GM18517 (cell line): ENCODE measurements at regions not wholly inside any gene's neighbourhood (a gene's known extent, or its start where the extent isn't known, plus 50 kb on each side); places are given as distances from the start of the nearest gene placed in this dataset.

Experiments
- ATAC-seq: cut with Tn5 transposase; IDR thresholded peaks from one replicate; pipeline ENCODE4 v1.9.1; 2021; ENCODE audit warnings: mild to moderate bottlenecking, moderate library complexity; ENCODE audit not compliant: unreplicated experiment

DNA sequence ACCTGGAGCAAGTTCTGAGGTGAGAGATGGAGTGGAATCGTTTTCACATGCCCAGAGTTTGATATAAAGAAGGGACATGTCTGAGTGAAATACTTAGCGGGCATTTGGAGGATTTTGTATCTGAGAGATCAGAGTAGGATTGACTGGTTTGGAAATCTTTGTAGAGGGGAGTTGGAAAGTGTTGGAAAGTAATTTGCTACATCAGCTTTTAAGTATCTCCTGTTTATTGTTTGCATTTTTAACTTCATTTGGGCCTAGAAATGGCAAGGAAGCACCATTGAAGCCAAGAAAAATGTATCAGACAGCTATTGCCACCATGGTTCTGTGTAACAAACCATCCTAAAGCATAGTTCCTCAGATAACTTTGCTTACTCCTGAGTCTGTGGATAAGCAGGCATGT is 1015.1 kb upstream of the EEF2KMT start:
- ATAC-seq, result no peak

GRCh38 chr16:6111390-6111789 is 1013.8 kb upstream of the EEF2KMT start:
- no peak for ATAC-seq

DNA sequence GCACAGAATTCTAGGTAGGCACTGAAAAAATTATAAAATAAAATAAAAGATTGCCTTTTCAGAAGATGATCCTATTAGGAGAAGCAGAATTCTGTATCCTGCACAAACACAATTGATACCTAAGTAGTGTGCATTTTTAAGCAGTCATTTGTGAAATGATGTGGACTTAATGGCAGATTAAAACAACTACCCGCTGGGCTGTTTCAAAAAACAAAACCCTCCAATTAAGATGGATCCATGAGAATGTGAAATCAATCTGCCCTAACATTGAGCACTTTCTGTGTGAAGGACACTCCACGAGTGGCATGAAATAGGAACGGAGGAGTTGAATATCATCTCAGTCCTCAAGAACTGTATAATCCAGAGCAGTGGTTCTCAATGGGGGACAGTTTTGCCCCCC is 1012.8 kb upstream of the EEF2KMT start:
- no peak for ATAC-seq

DNA sequence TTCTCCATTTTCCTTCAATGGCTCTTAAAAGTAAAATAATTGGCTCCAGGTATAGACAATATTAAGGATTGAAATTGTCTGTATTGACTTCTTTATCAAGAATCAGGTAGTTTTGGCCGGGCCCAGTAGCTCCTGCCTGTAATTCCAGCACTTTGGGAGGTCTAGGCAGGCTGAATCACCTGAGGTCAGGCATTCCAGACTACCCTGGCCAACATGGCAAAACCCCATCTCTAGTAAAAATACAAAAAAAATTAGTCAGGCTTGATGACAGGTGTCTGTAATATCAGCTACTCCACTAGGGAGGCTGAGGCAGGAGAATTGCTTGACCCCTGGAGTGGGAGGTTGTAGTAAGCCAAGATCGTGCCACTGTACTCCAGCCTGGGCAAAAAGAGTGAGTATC is 1008.5 kb upstream of the EEF2KMT start:
- no peak for ATAC-seq

DNA sequence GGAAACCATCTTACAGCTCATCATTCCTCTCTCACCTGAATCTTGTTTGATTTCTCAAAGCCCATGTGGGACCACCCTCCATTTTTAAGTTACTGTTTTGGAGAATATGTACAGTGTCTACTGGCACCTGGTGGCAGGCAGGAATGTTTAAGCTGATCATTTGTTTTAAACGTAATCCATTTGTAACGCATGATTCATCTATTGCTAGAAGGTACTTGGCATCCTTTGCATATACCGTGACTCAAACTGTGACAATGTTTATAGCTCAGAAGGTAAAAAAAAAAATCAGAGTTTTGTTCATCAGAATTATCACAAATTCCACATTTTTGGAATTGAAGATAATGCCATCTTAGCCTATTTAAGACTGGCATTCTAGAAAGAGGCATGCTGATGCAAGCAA is 1007.5 kb upstream of the EEF2KMT start:
- no peak for ATAC-seq

- ATAC-seq, result no peak
Measured at GRCh38 chr16:6104428-6104827, 1006.8 kb upstream of the EEF2KMT start.

DNA sequence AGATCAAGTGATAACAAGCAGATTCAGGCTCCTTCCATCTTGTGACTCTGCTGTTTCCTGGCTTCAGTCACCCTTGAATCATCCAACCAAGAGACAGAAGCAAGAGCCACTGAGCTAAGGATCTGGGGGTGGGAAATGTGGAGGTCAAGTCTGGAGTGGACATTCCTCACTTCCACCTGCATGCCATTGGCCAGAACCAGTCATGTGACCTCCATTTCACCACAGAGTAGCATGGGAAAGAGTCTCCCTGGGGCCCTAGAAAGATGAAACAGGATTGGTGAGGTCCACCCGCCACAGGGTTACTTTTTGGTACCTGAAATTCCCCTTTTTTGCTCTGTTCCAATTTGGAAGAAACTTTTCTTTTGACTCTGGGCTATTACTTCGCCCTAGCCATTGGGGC is 1006.0 kb upstream of the EEF2KMT start:
- no peak for ATAC-seq

GRCh38 chr16:6099102-6099501 is 1001.5 kb upstream of the EEF2KMT start:
- ATAC-seq, result no peak

DNA sequence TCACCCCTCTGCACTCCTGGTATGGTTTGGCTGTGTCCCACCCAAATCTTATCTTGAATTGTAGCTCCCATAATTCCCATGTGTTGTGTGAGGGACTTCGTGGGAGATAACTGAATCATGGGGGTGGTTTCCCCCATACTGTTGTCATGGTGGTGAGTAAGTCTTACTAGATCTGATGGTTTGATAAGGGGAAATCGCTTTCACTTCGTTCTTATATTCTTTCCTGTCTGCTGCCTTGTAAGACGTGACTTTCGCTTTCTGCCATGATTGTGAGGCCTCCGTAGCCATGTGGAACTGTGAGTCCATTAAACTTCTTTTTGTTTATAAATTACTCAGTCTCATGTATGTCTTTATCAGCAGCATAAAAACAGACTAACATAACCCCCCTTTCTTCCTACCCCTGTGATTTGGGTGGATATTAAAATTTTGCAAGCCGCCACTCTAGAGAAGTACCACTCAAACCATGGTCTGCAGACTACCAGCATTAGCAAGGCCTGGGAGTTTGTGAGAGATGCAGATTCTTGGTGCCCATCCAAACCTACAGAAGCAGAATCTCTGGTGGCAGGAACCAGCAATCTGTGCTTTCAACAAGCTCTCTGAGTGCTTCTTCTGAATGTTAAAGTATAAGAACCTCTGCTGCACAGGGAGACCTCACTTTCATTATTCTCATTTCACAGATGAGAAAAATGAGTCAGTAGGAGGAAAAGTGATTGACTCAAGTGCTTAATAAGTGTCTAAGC is 999.5 kb upstream of the EEF2KMT start:
- no peak for ATAC-seq

DNA sequence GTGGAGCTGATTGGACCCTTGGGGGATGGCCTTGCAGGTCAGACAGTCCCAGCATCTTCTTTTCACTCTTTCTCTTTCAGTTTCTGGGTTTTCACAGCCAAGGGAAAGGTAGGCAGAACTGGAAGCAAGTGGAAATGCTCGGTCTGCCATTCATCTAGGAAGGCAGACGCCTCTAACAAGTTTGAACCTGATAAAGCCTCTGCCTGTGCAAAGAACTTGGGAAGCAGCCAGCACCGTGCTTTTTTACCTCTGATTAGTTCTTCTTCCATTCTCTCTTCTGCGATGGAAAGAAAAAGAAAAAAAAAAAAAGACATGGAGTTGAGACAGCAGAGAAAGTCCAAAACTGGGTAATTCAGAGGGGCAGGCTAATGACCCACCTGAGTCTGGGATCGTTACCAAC is 997.8 kb upstream of the EEF2KMT start:
- ATAC-seq, result no peak

DNA sequence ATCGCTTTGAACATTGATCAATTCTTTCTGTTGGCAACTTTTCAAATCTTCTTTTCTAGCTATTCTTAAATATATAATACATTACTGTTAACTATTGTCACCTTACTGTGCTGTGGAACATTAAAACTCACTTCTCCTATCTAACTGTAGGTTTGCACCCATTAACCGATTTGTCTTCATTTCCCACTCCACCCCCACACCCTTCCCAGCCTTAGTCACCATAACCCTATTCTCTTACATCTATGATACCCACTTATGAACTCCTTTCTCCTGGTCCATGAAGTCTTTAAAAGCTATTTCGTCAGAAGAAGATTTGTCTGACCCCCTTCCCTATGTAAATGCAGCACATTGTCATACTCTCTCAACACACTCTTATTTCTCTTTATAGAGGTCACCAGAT is 993.4 kb upstream of the EEF2KMT start:
- ATAC-seq, result no peak

- no peak for ATAC-seq
Measured at GRCh38 chr16:6081320-6081976, 983.9 kb upstream of the EEF2KMT start.

DNA sequence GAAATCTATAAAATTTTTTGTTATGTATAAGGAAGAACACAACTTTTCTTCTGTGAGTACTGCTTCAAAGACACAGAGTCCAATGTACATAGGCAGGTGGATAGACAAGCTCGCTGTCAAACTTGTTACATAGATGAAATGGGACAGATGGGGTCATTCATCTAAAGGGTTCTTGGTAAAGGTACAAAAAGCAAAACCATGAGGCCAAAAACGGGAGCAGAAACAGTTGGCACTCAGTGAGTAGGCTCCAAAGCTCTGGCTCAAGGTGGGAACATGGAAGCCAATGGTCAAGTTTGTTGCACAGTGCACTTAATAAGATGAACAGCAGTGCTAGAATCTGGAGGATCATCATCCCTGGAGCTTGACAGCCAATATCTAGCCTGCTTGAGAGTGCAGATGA is 979.0 kb upstream of the EEF2KMT start:
- ATAC-seq, result no peak

- ATAC-seq, result no peak
Measured at GRCh38 chr16:6068063-6068462, 970.5 kb upstream of the EEF2KMT start.

DNA sequence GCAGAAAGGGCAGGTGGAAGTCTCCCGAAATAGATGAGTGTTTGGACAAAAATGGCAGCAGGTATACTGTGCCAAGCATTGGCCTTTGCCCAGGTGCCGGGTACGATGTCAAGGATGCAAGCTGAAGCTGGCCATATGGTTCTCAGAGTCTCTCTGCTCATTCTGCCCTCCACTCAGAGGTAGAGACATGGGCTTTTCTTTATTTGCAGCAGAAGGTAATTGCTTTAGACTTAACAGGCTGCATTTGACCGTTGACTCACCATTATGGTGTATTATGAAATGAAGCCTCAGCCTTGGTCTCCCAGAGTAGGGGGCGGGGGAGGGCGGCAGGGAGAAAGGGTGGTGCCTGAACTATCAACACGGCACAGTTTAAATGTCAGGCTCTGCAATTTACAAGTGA is 969.1 kb upstream of the EEF2KMT start:
- no peak for ATAC-seq

- no peak for ATAC-seq
Measured at GRCh38 chr16:6063526-6063925, 965.9 kb upstream of the EEF2KMT start.

DNA sequence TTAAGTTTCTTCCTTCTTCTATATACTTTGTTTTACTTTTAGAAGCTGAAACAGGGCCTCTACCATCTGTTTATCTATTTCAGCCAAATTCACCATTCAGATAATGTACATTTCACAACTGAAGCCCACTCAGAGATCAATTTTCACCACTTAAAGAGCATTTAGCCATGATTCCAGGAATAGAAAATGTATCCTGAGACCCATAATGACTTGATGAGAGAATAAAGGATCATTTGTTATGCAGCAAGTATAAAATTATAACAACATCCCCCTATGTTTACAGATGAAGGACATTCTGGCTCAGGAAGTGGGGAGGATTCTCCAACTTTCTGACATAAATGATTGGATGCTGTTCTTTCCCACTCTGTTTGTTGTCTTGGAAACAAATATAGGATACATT is 962.1 kb upstream of the EEF2KMT start:
- ATAC-seq, result no peak

GRCh38 chr16:6057821-6058220 is 960.2 kb upstream of the EEF2KMT start:
- ATAC-seq, result no peak

- no peak for ATAC-seq
Measured at GRCh38 chr16:6048017-6048416, 950.4 kb upstream of the EEF2KMT start.

DNA sequence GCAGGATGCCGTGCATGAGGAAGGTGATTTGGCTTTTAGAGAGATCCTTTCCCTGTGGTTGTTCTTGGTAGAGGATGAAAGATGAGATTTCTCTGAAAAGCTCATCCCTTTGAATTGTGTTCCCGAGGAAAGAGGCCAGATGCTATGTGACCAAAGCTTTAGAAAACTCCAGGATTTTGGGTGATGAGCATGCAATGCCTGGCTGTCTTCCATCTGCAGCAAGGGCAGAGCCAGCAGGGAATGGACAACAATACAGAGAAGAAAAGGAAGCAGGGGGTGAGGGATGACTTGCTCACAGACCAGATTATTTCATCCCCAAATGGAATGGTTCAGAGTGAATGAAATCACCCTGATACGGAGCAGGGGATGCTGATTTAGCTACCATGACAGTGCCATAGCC is 949.7 kb upstream of the EEF2KMT start:
- no peak for ATAC-seq

GRCh38 chr16:6038941-6039645 is 941.5 kb upstream of the EEF2KMT start:
- ATAC-seq, result no peak

- no peak for ATAC-seq
Measured at GRCh38 chr16:6035161-6035560, 937.6 kb upstream of the EEF2KMT start.
